ENCODE measurements at regions not wholly inside any gene's neighbourhood (a gene's known extent, or its start where the extent isn't known, plus 50 kb on each side); places are given as distances from the start of the nearest gene placed in this dataset.

DNA sequence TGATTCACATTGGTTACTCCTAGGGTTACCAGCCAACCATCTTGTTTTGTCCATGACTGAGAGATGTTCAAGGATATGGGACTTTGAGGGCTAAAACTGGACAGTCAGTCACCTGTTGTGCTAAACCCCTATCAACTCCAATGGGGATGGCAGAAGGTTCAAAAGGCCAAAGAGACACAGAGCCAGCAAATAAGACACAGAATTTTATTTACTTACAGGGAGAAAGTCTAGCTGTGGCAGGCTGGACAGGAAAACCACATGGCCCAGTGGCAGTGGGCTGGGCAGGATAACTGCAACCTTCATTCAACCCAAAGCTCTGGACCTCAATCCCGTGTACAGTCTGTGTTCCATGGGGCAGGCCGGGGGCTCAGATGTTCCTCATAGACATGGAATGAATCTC, 326.7 kb upstream of the RPS6KA3 start:
- TF ChIP-seq, protein P1, sequence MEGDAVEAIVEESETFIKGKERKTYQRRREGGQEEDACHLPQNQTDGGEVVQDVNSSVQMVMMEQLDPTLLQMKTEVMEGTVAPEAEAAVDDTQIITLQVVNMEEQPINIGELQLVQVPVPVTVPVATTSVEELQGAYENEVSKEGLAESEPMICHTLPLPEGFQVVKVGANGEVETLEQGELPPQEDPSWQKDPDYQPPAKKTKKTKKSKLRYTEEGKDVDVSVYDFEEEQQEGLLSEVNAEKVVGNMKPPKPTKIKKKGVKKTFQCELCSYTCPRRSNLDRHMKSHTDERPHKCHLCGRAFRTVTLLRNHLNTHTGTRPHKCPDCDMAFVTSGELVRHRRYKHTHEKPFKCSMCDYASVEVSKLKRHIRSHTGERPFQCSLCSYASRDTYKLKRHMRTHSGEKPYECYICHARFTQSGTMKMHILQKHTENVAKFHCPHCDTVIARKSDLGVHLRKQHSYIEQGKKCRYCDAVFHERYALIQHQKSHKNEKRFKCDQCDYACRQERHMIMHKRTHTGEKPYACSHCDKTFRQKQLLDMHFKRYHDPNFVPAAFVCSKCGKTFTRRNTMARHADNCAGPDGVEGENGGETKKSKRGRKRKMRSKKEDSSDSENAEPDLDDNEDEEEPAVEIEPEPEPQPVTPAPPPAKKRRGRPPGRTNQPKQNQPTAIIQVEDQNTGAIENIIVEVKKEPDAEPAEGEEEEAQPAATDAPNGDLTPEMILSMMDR (IDR thresholded peaks at IDR 0.05 in 8 of 11, conservative IDR thresholded peaks at IDR 0.05 in 3 of 11), result no peak
- TF ChIP-seq POLR2A (IDR thresholded peaks at IDR 0.05), result no peak

Measured in spleen (tissue), 7 donors.